Bronchial epithelial cell (primary cell): ENCODE measurements at regions not wholly inside any gene's neighbourhood (a gene's known extent, or its start where the extent isn't known, plus 50 kb on each side); places are given as distances from the start of the nearest gene placed in this dataset.

ENCODE experiments used
- DNase-seq: peaks from one replicate; pipeline ENCODE4 v3.0.0-alpha.2; 2010; ENCODE audit warnings: low read depth
- FAIRE-seq: peaks from 2 replicates; lab custom pipeline; 2011; peaks lifted over from hg19 to GRCh38; lab: Jason Lieb, UNC
- H3K27me3 ChIP-seq: 2 replicates; pipeline ENCODE4 v1.5.1; 2011; ENCODE audit warnings: low read length; ENCODE audit not compliant: control insufficient read depth, insufficient read depth
- H3K36me3 ChIP-seq: 2 replicates; pipeline ENCODE4 v1.5.1; 2011; ENCODE audit warnings: low read length; ENCODE audit not compliant: control insufficient read depth, insufficient read depth
- H3K4me3 ChIP-seq: 2 replicates; pipeline ENCODE4 v1.5.1; 2011; ENCODE audit warnings: mild to moderate bottlenecking, low read depth, low read length, control low read depth
- CTCF ChIP-seq: IDR thresholded peaks from 2 replicates; pipeline ENCODE4 v1.5.1; 2011; ENCODE audit warnings: mild to moderate bottlenecking, moderate library complexity, low read length, control low read depth, inconsistent platforms; ENCODE audit not compliant: insufficient read depth, severe bottlenecking

- no peak for FAIRE-seq
- H3K27me3 ChIP-seq: peaks cover 2% of the 10 kb centered on the region
- TF ChIP-seq CTCF: no peak
- H3K36me3 ChIP-seq: no peaks in the 10 kb centered on the region
- no peak overlapping the region for H3K4me3 ChIP-seq
- no peak for DNase-seq
Measured at GRCh38 chr2:30351949-30352348, 95.1 kb upstream of the LCLAT1 start.

- Histone ChIP-seq H3K36me3 (no peaks in the 10 kb centered on the region), H3K4me3 (no peak overlapping the region), H3K27me3 (peaks cover 4% of the 10 kb centered on the region)
- DNase-seq (no peak), FAIRE-seq (no peak)
- no peak for TF ChIP-seq CTCF
Measured at GRCh38 chr2:30354150-30354549, 92.9 kb upstream of the LCLAT1 start.

GRCh38 chr2:30354621-30355020 is 92.4 kb upstream of the LCLAT1 start:
- H3K4me3 ChIP-seq: no peak overlapping the region
- FAIRE-seq: no peak

GRCh38 chr2:30355306-30355705 is 91.7 kb upstream of the LCLAT1 start:
- TF ChIP-seq CTCF: no peak
- H3K27me3 ChIP-seq: peaks cover 4% of the 10 kb centered on the region
- FAIRE-seq (no peak), DNase-seq (no peak)
- no peaks in the 10 kb centered on the region for H3K36me3 ChIP-seq
- H3K4me3 ChIP-seq: no peak overlapping the region

More at GRCh38 chr2:30354621-30355020, 92.4 kb upstream of the LCLAT1 start:
- H3K36me3 ChIP-seq: no peaks in the 10 kb centered on the region
- H3K27me3 ChIP-seq: peaks cover 4% of the 10 kb centered on the region
- DNase-seq: no peak
- no peak for TF ChIP-seq CTCF

- Histone ChIP-seq H3K27me3 (peaks cover 4% of the 10 kb centered on the region), H3K4me3 (no peak overlapping the region), H3K36me3 (no peaks in the 10 kb centered on the region)
- TF ChIP-seq CTCF: no peak
- FAIRE-seq (no peak), DNase-seq (no peak)
Measured at GRCh38 chr2:30356071-30356470, 91.0 kb upstream of the LCLAT1 start.

- no peak for TF ChIP-seq CTCF
- Histone ChIP-seq H3K4me3 (no peak overlapping the region), H3K27me3 (peaks cover 4% of the 10 kb centered on the region), H3K36me3 (no peaks in the 10 kb centered on the region)
- no peak for DNase-seq
- FAIRE-seq: no peak
Measured at GRCh38 chr2:30356776-30357175, 90.3 kb upstream of the LCLAT1 start.
